K562 (cell line): ENCODE measurements at regions not wholly inside any gene's neighbourhood (a gene's known extent, or its start where the extent isn't known, plus 50 kb on each side); places are given as distances from the start of the nearest gene placed in this dataset.

Experiments used
- ATAC-seq: fragments of 200-7000 bp; cut with Tn5 transposase; 3 replicates; pipeline ENCODE4 v1.9.1; 2020; ENCODE audit warnings: moderate library complexity
- BruUV-seq: library from RNA; stranded (reverse); fragments of 400-500 nt; replicated peaks from 2 replicates; lab custom pipeline; 2021; lab: Mats Ljungman, UMichigan
- CTCF ChIA-PET: fragments of 300-600 bp; formaldehyde crosslinking; extraction: SDS; loops from one replicate; lab custom pipeline; 2021; ENCODE audit warnings: low intra/inter-chr PET ratio; lab: Yijun Ruan, JAX
- POLR2A ChIA-PET: fragments of 300-600, 350-650 bp; sonication (Branson Sonifier 250); formaldehyde crosslinking; extraction: SDS; loops from one replicate; lab custom pipeline; 2021; ENCODE audit warnings: antibody characterized with exemption, inconsistent platforms; lab: Yijun Ruan, JAX
- DNase-seq, 4 experiments: peaks; one replicate each; pipeline versions ENCODE4 v3.0.0 to v3.0.0-alpha.2; 2011 to 2018; ENCODE audit warnings: low spot score in 3 of 4, mixed read lengths in 3 of 4; ENCODE audit errors: extremely low read depth in 1 of 4
- FAIRE-seq: peaks from 2 replicates; lab custom pipeline; 2011; peaks lifted over from hg19 to GRCh38; lab: Jason Lieb, UNC
- H2AFZ ChIP-seq: 2 replicates; pipeline ENCODE4 v1.6.0; 2011; ENCODE audit warnings: low read depth, low read length, control low read depth, inconsistent platforms
- H3K27ac ChIP-seq: fragments of 200-600 bp; 3 replicates; pipeline ENCODE4 v1.8.0; 2011; ENCODE audit warnings: low read depth, mild to moderate bottlenecking, control low read depth, inconsistent platforms, low read length, moderate library complexity, mixed read lengths; ENCODE audit errors: extremely low read depth
- H3K27me3 ChIP-seq, 2 experiments: fragments of 300-600 bp in 1 of 2; 2 replicates in 1 of 2; 3 replicates in 1 of 2; pipeline versions ENCODE4 v1.6.0 to v1.8.0; 2011; ENCODE audit warnings: inconsistent platforms in 2 of 2, low read length in 2 of 2, mild to moderate bottlenecking in 1 of 2, mixed read lengths in 1 of 2, moderate library complexity in 1 of 2; ENCODE audit not compliant: control insufficient read depth in 2 of 2, insufficient read depth in 2 of 2
- H3K36me3 ChIP-seq: fragments of 300-600 bp; 3 replicates; pipeline ENCODE4 v1.8.0; 2011; ENCODE audit warnings: mild to moderate bottlenecking, low read length, inconsistent platforms; ENCODE audit not compliant: control insufficient read depth, insufficient read depth
- H3K4me1 ChIP-seq, 2 experiments: fragments of 200-600 bp in 1 of 2; replicated peaks in 1 of 2; 2 replicates in 1 of 2; 3 replicates in 1 of 2; pipeline versions ENCODE4 v1.5.1 to v1.8.0; 2011; ENCODE audit warnings: inconsistent platforms in 2 of 2, low read length in 2 of 2, mild to moderate bottlenecking in 1 of 2, mixed read lengths in 1 of 2, moderate library complexity in 1 of 2; ENCODE audit not compliant: control insufficient read depth in 2 of 2, insufficient read depth in 2 of 2
- H3K4me2 ChIP-seq: 2 replicates; pipeline ENCODE4 v1.6.1; 2011; ENCODE audit warnings: low read length, control low read depth, inconsistent platforms, mixed read lengths; ENCODE audit not compliant: insufficient read depth
- H3K4me3 ChIP-seq: fragments of 200-600 bp; sonication (generic), shearing (Covaris generic); 2 replicates; pipeline ENCODE4 v1.5.1; 2016; ENCODE audit warnings: control low read depth, inconsistent platforms
- H3K79me2 ChIP-seq: fragments of 200-600 bp; 3 replicates; pipeline ENCODE4 v1.8.0; 2011; ENCODE audit warnings: low read length, inconsistent platforms; ENCODE audit not compliant: control insufficient read depth, insufficient read depth
- H3K9ac ChIP-seq, 2 experiments: 2 replicates each; pipeline versions ENCODE4 v1.6.0 to v1.6.1; 2011; ENCODE audit warnings: low read depth in 2 of 2, low read length in 2 of 2, control low read depth in 1 of 2, inconsistent platforms in 1 of 2, mild to moderate bottlenecking in 1 of 2, mixed read lengths in 1 of 2; ENCODE audit not compliant: insufficient read depth in 1 of 2
- H3K9me1 ChIP-seq: one replicate; pipeline ENCODE4 v1.6.0; 2011; ENCODE audit warnings: inconsistent platforms, mild to moderate bottlenecking, low read length, moderate library complexity; ENCODE audit not compliant: control insufficient read depth, insufficient read depth
- H3K9me3 ChIP-seq: replicated peaks from 2 replicates; pipeline ENCODE4 v1.5.1; 2011; ENCODE audit warnings: low read depth, low read length, inconsistent platforms; ENCODE audit not compliant: control insufficient read depth, insufficient read depth
- H4K20me1 ChIP-seq: replicated peaks from 2 replicates; pipeline ENCODE4 v1.6.1; 2011; ENCODE audit warnings: low read length, inconsistent platforms, mixed read lengths; ENCODE audit not compliant: control insufficient read depth, insufficient read depth
- ARNT ChIP-seq, 2 experiments: fragments of 450-650 bp; IDR thresholded peaks; 2 replicates each; pipeline ENCODE4 v1.6.1; 2016; ENCODE audit warnings: mild to moderate bottlenecking in 1 of 2
- C11orf30 ChIP-seq: fragments of 450-650 bp; IDR thresholded peaks from 2 replicates; pipeline ENCODE4 v1.6.1; 2016; ENCODE audit warnings: low read depth, mild to moderate bottlenecking
- CBX5 ChIP-seq: IDR thresholded peaks from 2 replicates; pipeline ENCODE4 v1.6.1; 2014; ENCODE audit warnings: low read depth, borderline replicate concordance
- ETV1 ChIP-seq: fragments of 450-650 bp; conservative IDR thresholded peaks from 2 replicates; pipeline ENCODE4 v1.6.1; 2016; ENCODE audit warnings: missing genetic modification characterization, control low read depth, low read depth, missing compliant biosample characterization
- HDAC2 ChIP-seq: fragments of 450-650 bp; IDR thresholded peaks from 2 replicates; pipeline ENCODE4 v1.6.1; 2016; ENCODE audit warnings: mild to moderate bottlenecking
- HMGN3 ChIP-seq: IDR thresholded peaks from 2 replicates; pipeline ENCODE4 v1.6.1; 2011; ENCODE audit warnings: borderline replicate concordance, low read depth, mild to moderate bottlenecking, mixed read lengths, low read length; ENCODE audit not compliant: insufficient read length; ENCODE audit errors: extremely low read depth
- HNRNPLL ChIP-seq: fragments of 200-400 bp; formaldehyde crosslinking; IDR thresholded peaks from 2 replicates; pipeline ENCODE4 v1.6.1; 2017; ENCODE audit warnings: low read length, low read depth, mild to moderate bottlenecking; ENCODE audit not compliant: poor library complexity, severe bottlenecking
- MCM2 ChIP-seq: fragments of 450-650 bp; IDR thresholded peaks from 2 replicates; pipeline ENCODE4 v1.6.1; 2017; ENCODE audit warnings: low read depth, mild to moderate bottlenecking
- POLR2A ChIP-seq: fragments of 450-650 bp; conservative IDR thresholded peaks from 2 replicates; pipeline ENCODE4 v1.6.1; 2016
- POLR2AphosphoS2 ChIP-seq: IDR thresholded peaks from 2 replicates; pipeline ENCODE4 v1.6.1; 2012; ENCODE audit warnings: low read length, improper control_type of control experiment
- PPARD ChIP-seq: fragments of 250-450 bp; sonication (Bioruptor Pico); IDR thresholded peaks from 2 replicates; pipeline ENCODE4 v1.8.0; 2022; ENCODE audit warnings: inconsistent platforms, mild to moderate bottlenecking, moderate library complexity
- PTTG1 ChIP-seq: fragments of 450-650 bp; IDR thresholded peaks from 2 replicates; pipeline ENCODE4 v1.6.1; 2016; ENCODE audit warnings: low read depth, mild to moderate bottlenecking, missing genetic modification characterization, missing compliant biosample characterization
- PURB ChIP-seq: sonication (generic); formaldehyde crosslinking; IDR thresholded peaks from 2 replicates; pipeline ENCODE4 v1.9.0; 2021; ENCODE audit warnings: low read depth, mild to moderate bottlenecking, missing genetic modification reagents
- RERE ChIP-seq: sonication (generic); formaldehyde crosslinking; IDR thresholded peaks from 2 replicates; pipeline ENCODE4 v1.8.0; 2023; ENCODE audit warnings: missing genetic modification reagents, mild to moderate bottlenecking, borderline replicate concordance
- SMAD4 ChIP-seq: fragments of 250-450 bp; sonication (Bioruptor Pico); conservative IDR thresholded peaks from 2 replicates; pipeline ENCODE4 v1.8.0; 2021; ENCODE audit warnings: inconsistent platforms, mild to moderate bottlenecking, moderate library complexity
- SREBF1 ChIP-seq: fragments of 150-350 bp; IDR thresholded peaks from 2 replicates; pipeline ENCODE4 v1.6.1; 2014; ENCODE audit warnings: antibody characterized with exemption, low read depth, low read length, borderline replicate concordance
- ZNF212 ChIP-seq: fragments of 450-650 bp; formaldehyde crosslinking; IDR thresholded peaks from 2 replicates; pipeline ENCODE4 v1.4.0; 2020; ENCODE audit warnings: mild to moderate bottlenecking
- ZNF253 ChIP-seq: fragments of 250-450 bp; sonication (Bioruptor Pico); conservative IDR thresholded peaks from 2 replicates; pipeline ENCODE4 v1.6.1; 2021; ENCODE audit warnings: mild to moderate bottlenecking
- ZNF436 ChIP-seq: fragments of 250-450, 450-650 bp; sonication (Bioruptor Pico); formaldehyde crosslinking; IDR thresholded peaks from 2 replicates; pipeline ENCODE4 v1.7.0; 2020; ENCODE audit warnings: mild to moderate bottlenecking
- in situ Hi-C: fragments of 300-500 bp; cut with MboI; formaldehyde crosslinking; loops from 4 replicates; pipeline ENCODE4 v1.15.0; 2018; ENCODE audit warnings: inconsistent platforms, mixed read lengths
- intact Hi-C: fragments of 100-400 bp; cut with micrococcal nuclease; formaldehyde crosslinking; loops from 2 replicates; pipeline ENCODE4 v1.14.2; 2022
- TF ChIP-seq, protein P1 (sequence below): fragments of 450-650 bp; formaldehyde crosslinking; IDR thresholded peaks from 2 replicates; pipeline ENCODE4 v1.4.0; 2022; ENCODE audit warnings: missing genetic modification characterization

DNA sequence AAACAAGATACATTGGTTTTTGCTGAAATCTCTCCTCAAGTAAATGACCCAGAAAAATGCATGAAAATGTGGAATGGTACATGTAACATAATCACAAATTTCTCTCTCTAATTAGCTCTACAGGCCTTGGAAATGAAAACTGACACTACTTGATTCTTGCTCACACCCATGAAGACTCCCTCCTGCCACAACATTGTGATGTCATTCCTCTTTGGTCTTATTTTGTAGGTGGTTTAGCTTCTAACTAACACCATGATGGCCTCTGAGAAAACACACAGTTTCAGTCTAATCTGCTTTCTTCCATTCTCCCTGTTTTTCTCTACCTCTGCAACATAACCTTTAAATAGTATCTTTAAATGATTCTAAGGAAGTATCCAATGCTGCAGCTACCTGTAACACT lies 78.6 kb upstream of the FAM174A start (continued):
- TF ChIP-seq HMGN3: no peak
- TF ChIP-seq, protein P1, sequence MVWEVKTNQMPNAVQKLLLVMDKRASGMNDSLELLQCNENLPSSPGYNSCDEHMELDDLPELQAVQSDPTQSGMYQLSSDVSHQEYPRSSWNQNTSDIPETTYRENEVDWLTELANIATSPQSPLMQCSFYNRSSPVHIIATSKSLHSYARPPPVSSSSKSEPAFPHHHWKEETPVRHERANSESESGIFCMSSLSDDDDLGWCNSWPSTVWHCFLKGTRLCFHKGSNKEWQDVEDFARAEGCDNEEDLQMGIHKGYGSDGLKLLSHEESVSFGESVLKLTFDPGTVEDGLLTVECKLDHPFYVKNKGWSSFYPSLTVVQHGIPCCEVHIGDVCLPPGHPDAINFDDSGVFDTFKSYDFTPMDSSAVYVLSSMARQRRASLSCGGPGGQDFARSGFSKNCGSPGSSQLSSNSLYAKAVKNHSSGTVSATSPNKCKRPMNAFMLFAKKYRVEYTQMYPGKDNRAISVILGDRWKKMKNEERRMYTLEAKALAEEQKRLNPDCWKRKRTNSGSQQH (CRISPR knock-in tag): no peak
- TF ChIP-seq ARNT (IDR thresholded peaks at IDR 0.05): no peak
- no peak for TF ChIP-seq POLR2AphosphoS2
- TF ChIP-seq SREBF1: no peak
- no peak for TF ChIP-seq POLR2A

- FAIRE-seq (no peak), DNase-seq (no peak), ATAC-seq (no peak)
- no peaks in the 10 kb centered on the region for H4K20me1 ChIP-seq
- H3K4me3 ChIP-seq: no peak overlapping the region
- POLR2A ChIA-PET: no interaction called here
- no peaks in the 10 kb centered on the region for H3K36me3 ChIP-seq
- intact Hi-C loops (no loop called here), in situ Hi-C loops (no loop called here)
- no peak overlapping the region for H3K9ac ChIP-seq
- H3K9me1 ChIP-seq: no peaks in the 10 kb centered on the region
- H3K27ac ChIP-seq: no peak overlapping the region
- H3K9me3 ChIP-seq: no peaks in the 10 kb centered on the region
- no peak overlapping the region for H3K4me2 ChIP-seq
- no peak overlapping the region for H2AFZ ChIP-seq
- no TSS peak for BruUV-seq
- no peaks in the 10 kb centered on the region for H3K4me1 ChIP-seq
- H3K27me3 ChIP-seq: no peaks in the 10 kb centered on the region
- H3K79me2 ChIP-seq: no peaks in the 10 kb centered on the region
- CTCF ChIA-PET: no interaction called here
- TF ChIP-seq MCM2 (no peak), HNRNPLL (no peak), RERE (CRISPR knock-in tag) (no peak), SMAD4 (CRISPR knock-in tag) (no peak), PTTG1 (tag) (no peak), C11orf30 (no peak), PPARD (no peak), ETV1 (tag) (no peak), ZNF436 (CRISPR knock-in tag) (no peak), ZNF212 (CRISPR knock-in tag) (no peak), ZNF253 (CRISPR knock-in tag) (no peak), HDAC2 (no peak), CBX5 (no peak), PURB (CRISPR knock-in tag) (no peak)
Measured at GRCh38 chr5:100452126-100452525, 83.0 kb upstream of the FAM174A start.
